Endothelial cell (in vitro differentiated cells): ENCODE measurements at regions not wholly inside any gene's neighbourhood (a gene's known extent, or its start where the extent isn't known, plus 50 kb on each side); places are given as distances from the start of the nearest gene placed in this dataset.

ENCODE experiments used
- DNase-seq: peaks from one replicate; pipeline ENCODE4 v3.0.0; 2021; ENCODE audit warnings: low spot score
- H3K27ac Mint-ChIP-seq: one replicate; pipeline ENCODE4 v1.8.0; 2021; ENCODE audit warnings: mixed read lengths, inconsistent platforms; ENCODE audit not compliant: unreplicated experiment
- H3K27me3 Mint-ChIP-seq: one replicate; pipeline ENCODE4 v1.8.0; 2021; ENCODE audit warnings: mild to moderate bottlenecking, moderate library complexity, mixed read lengths, inconsistent platforms; ENCODE audit not compliant: unreplicated experiment
- H3K36me3 Mint-ChIP-seq: one replicate; pipeline ENCODE4 v1.8.0; 2021; ENCODE audit warnings: mild to moderate bottlenecking, low read depth, mixed read lengths, inconsistent platforms; ENCODE audit not compliant: unreplicated experiment
- H3K4me1 Mint-ChIP-seq: one replicate; pipeline ENCODE4 v1.8.0; 2021; ENCODE audit warnings: mild to moderate bottlenecking, mixed read lengths, inconsistent platforms; ENCODE audit not compliant: unreplicated experiment
- H3K4me3 Mint-ChIP-seq: one replicate; pipeline ENCODE4 v1.8.0; 2021; ENCODE audit warnings: mild to moderate bottlenecking, mixed read lengths, inconsistent platforms; ENCODE audit not compliant: unreplicated experiment
- H3K9me3 Mint-ChIP-seq: one replicate; pipeline ENCODE4 v1.8.0; 2021; ENCODE audit warnings: mixed read lengths, inconsistent platforms; ENCODE audit not compliant: unreplicated experiment
- TF ChIP-seq, protein P1 (sequence below): fragments of 200-600 bp; sonication (generic); IDR thresholded peaks from one replicate; pipeline ENCODE4 v1.5.0; 2021; ENCODE audit warnings: antibody characterized with exemption; ENCODE audit not compliant: unreplicated experiment

DNA sequence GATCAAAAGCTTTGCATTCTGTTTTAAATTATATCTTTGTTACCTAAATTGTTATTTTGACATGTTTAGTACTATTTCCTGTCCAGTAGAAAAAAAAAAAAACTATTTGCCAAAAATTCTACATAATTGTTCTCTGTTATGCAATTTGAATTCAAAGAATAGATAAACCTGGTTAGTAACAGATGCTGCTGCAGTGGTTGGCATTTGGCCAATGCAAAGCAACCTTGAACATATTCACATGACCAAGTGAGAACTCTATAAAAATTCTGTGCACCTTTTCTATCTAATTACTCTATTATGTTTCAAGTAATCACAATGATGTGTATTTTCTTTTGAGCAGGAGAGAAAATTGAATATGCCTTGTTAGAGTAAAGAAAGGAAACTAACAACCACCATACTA, 1473.4 kb downstream of the RPA4 start:
- Mint-ChIP-seq H3K36me3 (no peaks in the 10 kb centered on the region), H3K27me3 (no peaks in the 10 kb centered on the region), H3K4me1 (no peaks in the 10 kb centered on the region), H3K9me3 (no peaks in the 10 kb centered on the region), H3K27ac (no peak overlapping the region), H3K4me3 (no peak overlapping the region)
- TF ChIP-seq, protein P1, sequence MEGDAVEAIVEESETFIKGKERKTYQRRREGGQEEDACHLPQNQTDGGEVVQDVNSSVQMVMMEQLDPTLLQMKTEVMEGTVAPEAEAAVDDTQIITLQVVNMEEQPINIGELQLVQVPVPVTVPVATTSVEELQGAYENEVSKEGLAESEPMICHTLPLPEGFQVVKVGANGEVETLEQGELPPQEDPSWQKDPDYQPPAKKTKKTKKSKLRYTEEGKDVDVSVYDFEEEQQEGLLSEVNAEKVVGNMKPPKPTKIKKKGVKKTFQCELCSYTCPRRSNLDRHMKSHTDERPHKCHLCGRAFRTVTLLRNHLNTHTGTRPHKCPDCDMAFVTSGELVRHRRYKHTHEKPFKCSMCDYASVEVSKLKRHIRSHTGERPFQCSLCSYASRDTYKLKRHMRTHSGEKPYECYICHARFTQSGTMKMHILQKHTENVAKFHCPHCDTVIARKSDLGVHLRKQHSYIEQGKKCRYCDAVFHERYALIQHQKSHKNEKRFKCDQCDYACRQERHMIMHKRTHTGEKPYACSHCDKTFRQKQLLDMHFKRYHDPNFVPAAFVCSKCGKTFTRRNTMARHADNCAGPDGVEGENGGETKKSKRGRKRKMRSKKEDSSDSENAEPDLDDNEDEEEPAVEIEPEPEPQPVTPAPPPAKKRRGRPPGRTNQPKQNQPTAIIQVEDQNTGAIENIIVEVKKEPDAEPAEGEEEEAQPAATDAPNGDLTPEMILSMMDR, result no peak
- DNase-seq, result no peak

DNA sequence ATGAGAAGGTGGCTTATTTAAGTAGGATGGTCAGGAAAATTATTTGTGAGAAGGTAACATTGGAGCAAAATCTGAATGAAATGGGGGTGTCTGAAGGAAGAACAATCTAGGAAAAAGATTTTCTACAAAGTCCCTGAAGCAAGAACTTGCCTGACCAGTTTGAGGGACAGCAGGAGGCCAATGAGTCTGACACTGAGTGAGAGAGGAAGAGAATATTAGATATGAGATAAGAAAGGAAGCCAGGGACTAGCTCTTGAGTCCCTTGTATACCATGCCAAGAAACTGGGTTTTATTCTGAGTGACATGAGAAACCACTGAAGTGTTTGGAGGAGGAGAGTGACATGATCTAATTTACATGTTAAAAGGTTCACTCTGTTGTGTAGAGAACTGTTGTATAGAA, 1478.9 kb downstream of the RPA4 start:
- no peaks in the 10 kb centered on the region for H3K27me3 Mint-ChIP-seq
- DNase-seq, result no peak

DNA sequence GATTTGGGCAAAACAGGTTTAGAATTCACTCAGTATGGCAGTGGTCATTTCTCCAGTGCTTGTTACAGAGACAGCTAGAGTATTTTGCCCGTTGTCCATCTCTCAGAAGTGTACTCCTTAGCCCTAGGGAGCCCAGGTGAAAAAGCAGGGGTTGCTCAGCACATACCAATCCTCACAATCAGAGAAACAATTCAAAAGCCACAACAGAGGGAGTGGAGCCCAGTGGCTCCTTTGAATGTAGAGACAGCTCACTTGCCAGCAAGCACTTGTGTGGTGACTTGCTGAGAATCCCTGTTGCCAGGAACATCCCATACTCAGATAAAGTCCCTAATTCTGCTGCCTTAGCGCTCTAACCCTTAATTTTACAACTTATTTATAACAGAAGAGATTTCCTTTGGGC, 1488.3 kb downstream of the RPA4 start:
- Mint-ChIP-seq H3K36me3 (peaks cover 4% of the 10 kb centered on the region), H3K27me3 (peaks cover 2% of the 10 kb centered on the region), H3K27ac (no peak overlapping the region), H3K9me3 (no peaks in the 10 kb centered on the region), H3K4me1 (no peaks in the 10 kb centered on the region), H3K4me3 (no peak overlapping the region)
- DNase-seq, result no peak
- TF ChIP-seq, protein P1, result no peak

More for the DNA sequence above, 1478.9 kb downstream of the RPA4 start:
- H3K4me1 Mint-ChIP-seq, result no peaks in the 10 kb centered on the region
- H3K9me3 Mint-ChIP-seq, result no peaks in the 10 kb centered on the region
- TF ChIP-seq, protein P1, result no peak
- H3K4me3 Mint-ChIP-seq, result no peak overlapping the region
- H3K36me3 Mint-ChIP-seq, result no peaks in the 10 kb centered on the region
- H3K27ac Mint-ChIP-seq, result no peak overlapping the region

DNA sequence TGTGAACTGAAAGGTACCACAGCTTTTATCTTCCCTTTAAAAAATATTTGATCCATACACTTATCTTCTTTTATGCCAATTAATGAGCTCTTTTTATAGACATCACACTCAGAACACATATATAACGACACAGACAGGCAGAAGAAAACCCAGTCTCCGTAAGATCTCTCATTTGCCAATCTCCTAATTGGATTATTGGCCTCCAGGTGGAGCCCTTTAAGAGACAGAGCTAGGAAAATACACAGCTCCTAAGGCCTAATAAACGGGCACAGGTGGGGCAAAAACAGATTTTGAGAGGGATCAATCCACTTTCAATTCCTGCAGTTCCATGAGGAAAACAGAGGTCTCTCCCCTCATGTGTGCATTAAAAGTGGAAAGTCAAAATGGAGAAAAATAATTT, 1495.4 kb downstream of the RPA4 start:
- H3K4me1 Mint-ChIP-seq, result no peaks in the 10 kb centered on the region
- no peak overlapping the region for H3K27ac Mint-ChIP-seq
- TF ChIP-seq, protein P1, result no peak
- H3K36me3 Mint-ChIP-seq, result peaks cover 9% of the 10 kb centered on the region
- no peaks in the 10 kb centered on the region for H3K9me3 Mint-ChIP-seq
- H3K27me3 Mint-ChIP-seq, result peaks cover 2% of the 10 kb centered on the region
- no peak for DNase-seq
- no peak overlapping the region for H3K4me3 Mint-ChIP-seq

DNA sequence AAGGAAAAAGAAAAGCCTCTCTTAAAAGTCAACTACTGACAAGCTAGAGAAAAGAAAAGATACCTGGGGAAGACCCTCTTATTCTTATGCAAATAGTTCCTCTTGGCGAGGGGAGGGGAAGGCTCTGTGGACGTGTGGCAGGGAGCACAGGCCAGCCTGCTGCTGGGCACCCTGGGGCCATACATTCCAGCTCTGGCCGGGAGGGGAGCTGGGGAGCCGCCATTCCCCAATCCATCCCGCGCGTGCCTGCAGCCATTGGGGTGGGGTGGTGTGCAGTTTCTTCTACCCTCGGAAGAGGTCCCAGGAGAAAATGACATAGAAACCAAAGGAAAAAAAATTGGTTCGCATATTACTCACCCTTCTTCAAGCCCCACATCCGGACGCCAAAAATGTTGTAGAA, 1496.4 kb downstream of the RPA4 start:
- Mint-ChIP-seq H3K27ac (no peak overlapping the region), H3K4me3 (no peak overlapping the region), H3K27me3 (peaks cover 4% of the 10 kb centered on the region), H3K36me3 (peaks cover 6% of the 10 kb centered on the region), H3K9me3 (no peaks in the 10 kb centered on the region), H3K4me1 (no peaks in the 10 kb centered on the region)
- TF ChIP-seq, protein P1, result no peak
- DNase-seq, result no peak
